PC-9 (cell line): ENCODE measurements at regions not wholly inside any gene's neighbourhood (a gene's known extent, or its start where the extent isn't known, plus 50 kb on each side); places are given as distances from the start of the nearest gene placed in this dataset.

Source experiments
- CTCF ChIP-seq: fragments of 200-600 bp; sonication (generic); conservative IDR thresholded peaks from 2 replicates; pipeline ENCODE4 v1.6.1; 2017; ENCODE audit warnings: mixed run types, antibody characterized with exemption, mild to moderate bottlenecking, moderate library complexity
- EZH2 ChIP-seq: fragments of 200-600 bp; sonication (generic); IDR thresholded peaks from 2 replicates; pipeline ENCODE4 v1.8.0; 2017; ENCODE audit warnings: antibody characterized with exemption, low read depth

- TF ChIP-seq EZH2 (no peak), CTCF (no peak)
These were observed 184.3 kb upstream of the HMCN1 start for GRCh38 chr1:185549906-185550305.
